ENCODE measurements at regions not wholly inside any gene's neighbourhood (a gene's known extent, or its start where the extent isn't known, plus 50 kb on each side); places are given as distances from the start of the nearest gene placed in this dataset.
A peak's percentile ranks its signal among the peaks of the same experiment; 100 is the strongest.

DNA sequence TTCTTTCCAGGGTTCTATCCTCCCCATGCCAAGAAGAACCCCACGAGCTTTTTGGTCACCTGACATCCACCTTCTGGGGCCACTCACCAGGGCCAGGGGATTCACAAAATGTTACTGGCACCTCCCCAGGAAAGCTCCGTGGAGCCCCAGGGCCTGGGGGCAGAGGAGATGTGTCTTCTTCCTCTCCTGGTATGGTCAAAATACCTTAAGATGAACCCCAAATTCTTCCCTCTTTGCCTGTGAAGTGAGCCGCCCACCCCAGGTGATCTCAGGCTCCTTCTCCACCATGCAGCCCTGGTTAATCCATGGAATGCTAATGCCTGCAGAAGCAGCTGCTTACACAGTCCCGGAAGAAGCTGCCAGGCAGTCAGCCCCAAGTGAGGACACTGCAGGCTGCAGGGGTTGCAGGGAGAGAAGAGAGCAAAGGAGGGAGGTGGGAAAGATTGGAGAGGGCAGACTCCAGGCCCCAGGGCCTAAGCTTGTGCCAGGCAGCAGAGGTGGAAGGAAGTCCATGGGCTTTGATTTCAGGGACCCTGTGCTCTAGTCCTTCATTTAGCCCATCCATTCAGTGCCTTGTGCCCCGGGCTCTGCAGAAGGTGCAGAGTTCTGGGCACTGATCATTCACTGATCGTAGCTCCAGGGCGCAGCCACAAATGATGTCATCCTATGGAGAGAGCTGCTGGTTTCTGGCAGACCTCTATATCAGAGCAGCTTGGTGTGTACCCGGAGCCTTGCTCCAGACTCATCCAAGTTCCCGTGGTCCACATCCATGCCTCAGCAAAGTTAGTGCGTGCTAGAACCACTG lies 127.9 kb upstream of the NECTIN1 start:
- DNase-seq (ENCODE audit: low spot score), result peak; percentile 24

DNA sequence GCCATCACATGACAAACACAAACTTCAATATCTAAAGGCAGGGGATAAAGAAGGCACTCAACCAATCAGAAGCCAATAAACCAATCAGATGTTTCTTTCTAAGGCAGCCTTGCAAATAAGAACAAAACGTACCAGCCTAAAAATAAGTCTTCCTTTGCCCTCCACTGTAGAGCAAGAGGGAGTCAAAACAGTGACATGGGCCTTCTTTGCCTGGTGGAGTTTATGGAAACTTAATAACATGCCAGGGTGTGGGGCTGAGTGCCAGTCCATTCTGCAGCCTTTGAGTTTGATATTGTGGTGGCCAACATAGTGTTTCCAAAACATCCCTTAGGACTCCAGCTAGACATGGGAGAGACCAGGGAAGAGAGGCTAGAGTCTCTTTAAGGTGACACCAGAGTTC lies 126.1 kb upstream of the NECTIN1 start:
- DNase-seq (ENCODE audit: low spot score), result no peak

DNA sequence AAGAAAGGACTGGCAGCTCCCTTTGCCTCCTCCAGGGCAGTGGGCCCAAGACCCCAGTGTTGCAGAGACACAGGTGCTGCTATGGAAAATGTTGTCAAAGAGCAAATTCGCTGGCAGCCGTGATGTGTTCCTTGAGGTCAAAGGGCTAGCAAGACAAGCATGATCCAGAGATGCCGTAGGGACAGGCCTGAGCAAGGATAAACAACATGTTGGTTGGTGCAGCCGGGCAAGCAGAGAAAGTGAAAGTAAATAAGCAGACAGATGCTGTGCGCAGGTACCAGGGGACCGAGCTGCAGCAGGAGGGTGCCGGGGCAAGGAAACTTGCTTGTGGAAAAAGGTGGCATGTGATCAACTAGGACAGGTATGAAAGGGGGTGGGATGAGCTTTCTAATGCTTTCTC lies 125.5 kb upstream of the NECTIN1 start:
- no peak for DNase-seq (ENCODE audit: low spot score)

DNA sequence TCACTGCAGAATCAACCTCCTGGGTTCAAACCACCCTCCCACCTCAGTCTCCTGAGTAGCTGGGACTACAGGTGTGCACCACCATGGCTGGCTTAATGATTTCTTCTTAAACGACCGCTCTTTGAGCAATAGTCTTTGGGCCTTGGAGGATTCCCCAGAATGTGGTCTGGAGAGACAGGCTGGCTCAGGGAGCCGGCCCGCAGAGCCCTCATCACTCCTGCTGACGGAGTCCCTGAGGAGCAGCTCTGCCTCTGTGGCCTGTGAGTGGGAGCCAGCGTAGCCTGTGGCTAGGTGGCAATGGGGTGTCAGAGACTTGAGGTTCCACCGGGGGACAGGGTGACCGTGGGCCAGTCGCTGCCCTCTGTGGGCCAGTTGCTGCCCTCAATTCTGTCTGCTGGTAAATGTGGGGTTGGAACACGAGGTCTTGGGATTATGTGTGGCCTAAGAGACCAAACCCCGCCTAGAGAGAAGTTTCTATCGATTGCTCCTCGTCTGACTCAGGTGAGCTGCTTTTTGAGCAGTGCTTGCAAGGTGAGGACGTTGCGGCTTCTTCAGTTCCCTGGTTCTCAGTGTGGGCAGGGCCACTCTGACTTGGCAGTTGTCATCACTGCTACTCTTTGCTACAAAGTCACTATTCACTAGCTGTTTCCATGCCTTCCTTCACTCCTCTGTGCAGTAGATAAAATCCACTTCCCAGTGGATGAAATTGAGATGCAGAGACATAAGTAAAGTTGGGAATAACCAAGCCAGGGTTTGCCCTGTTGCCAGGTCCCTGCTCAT lies 124.8 kb upstream of the NECTIN1 start:
- no peak for DNase-seq (ENCODE audit: low spot score)

DNA sequence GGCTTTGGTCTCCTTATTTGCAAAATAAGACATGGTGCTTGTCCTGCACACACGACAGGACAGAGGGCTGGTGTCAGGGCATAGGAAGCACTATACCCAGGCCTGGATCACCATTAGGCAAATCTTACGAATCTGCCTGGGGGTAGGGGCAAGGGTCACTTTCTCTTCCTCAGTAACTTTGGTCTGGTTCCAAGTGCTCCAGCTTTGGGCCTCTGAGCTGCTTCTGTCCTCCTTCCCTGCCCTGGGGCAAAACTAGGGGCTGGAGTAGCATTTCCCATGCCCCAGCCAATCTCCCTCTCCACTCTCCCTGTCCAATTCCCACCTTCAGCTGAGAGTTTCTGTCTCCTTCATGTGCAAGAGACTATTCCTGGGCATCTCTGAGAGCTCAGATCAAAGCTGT lies 123.7 kb upstream of the NECTIN1 start:
- DNase-seq (ENCODE audit: low spot score), result no peak

DNA sequence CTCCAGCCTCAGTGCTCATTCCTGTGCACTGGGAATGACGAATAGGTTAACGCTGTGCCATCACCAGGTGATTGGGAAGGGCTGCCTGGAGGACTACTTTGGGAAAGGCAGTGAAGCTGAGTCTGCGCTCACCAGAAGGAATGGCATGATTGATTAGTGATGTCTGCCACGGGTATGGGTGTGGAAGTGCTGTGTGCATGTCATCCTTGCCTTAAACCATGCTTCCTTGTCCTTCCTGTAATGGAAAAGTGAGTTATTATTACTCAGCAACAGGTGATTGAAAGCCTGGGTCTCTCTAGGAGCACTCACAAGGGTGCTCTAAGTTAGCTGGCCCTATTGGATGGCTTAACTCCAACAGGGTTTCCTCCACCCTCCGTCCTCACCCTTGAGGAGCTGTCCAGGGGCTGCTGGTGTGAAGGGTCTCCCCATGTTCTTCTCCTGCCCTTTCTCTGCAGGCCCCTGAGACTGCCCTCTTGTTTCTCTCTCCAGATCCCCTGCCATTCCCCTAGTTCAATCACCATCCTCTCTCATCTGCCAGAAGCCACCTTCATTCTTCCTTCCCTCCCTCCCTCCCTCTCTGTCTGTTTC lies 121.9 kb upstream of the NECTIN1 start:
- no peak for DNase-seq (ENCODE audit: low spot score)

DNA sequence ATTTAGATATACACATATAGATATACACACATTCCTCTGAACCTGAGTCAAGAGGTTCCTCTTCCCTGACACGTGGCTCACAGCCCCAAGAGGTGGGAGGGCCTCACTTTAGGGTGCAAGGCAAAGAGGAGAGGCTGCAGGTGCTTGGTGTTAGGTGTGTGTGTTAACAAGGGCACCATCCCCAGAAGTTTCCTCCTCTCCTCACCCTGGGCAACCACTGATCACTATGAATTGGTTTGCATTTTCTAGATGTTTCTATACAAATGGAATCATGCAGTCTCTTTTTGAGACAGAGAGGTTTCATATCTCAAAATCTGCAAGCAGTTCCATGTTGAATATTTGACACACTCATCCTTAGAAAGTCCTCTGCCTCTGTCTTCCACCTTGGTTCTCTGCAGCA lies 120.9 kb upstream of the NECTIN1 start:
- DNase-seq (ENCODE audit: low spot score), result no peak

DNA sequence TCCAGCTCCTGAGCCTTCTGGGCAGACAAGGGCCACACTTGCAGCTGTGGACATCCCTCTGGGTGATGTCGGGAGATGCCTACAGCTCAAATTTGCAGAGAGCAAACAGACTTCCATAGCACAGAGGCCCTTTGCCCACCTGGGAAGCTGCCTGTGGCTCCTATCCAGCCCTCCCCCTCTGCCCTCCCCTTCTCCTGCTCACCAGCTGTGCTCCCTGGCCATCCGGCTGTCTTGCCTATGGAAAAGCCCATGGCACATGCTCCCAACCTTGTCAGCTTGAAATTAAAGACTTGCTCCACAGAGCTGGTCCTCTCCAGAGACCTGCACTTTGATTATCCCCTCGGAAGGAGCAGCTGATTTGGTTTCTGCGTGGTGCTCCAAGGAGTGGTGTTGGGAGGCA lies 118.9 kb upstream of the NECTIN1 start:
- no peak for DNase-seq (ENCODE audit: low spot score)

DNA sequence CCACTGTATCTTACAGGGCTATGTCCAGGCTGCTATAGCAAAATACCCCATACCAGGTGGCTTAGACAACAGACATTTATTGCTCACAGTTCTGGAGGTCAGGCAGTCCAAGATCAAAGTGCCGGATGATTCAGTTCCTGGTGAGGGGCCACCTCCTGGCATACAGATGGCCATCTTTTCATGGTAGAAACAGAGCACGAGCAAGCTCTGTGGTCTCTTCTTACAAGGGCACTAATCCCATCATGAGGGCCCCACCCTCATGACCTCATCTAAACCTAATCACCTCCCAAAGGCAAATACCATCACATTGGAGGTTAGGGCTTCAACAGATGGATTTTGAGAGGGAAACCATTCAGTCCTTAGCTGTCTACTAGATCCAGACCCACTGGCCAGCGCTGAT lies 117.4 kb upstream of the NECTIN1 start:
- DNase-seq (ENCODE audit: low spot score), result no peak

DNA sequence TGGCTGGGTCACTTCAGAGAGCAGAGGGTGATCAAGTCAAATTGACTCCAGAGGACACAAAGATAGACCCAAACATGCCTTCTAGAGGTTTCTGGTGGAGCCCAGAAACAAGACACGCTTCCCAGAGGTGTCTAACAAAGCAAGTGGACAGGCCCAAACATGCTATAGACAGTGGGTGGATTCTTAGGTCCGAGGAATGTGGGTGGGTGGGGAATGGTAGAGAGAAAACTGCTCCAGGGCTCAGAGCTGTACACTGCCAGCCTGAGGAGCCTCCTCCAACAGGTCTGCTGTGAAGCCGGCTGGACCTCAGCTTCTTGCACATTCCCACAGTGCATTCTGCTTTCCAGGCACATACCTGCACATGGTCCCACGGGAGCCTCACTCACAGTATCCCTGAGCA lies 116.8 kb upstream of the NECTIN1 start:
- peak; percentile 68 for DNase-seq (ENCODE audit: low spot score)

DNA sequence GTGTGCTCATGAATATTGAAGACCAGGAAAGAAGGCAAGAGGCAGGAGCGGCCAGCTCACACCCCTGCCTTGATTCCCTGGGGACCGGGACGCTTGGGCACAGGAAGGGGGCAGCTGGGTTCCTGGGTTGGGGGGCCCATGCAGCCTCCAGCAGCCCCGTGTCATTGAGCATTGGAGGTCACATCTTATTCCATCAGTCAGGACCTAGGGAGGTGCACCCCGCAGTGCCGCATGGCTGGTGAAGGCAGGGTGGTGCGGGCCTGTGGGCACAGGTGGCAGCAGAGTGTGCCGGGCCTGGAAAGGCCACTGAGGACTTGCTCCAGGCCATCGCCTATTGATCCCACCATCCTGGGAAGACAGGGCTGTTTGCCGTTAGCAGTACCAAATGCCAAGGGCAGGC lies 116.3 kb upstream of the NECTIN1 start:
- no peak for DNase-seq (ENCODE audit: low spot score)

DNA sequence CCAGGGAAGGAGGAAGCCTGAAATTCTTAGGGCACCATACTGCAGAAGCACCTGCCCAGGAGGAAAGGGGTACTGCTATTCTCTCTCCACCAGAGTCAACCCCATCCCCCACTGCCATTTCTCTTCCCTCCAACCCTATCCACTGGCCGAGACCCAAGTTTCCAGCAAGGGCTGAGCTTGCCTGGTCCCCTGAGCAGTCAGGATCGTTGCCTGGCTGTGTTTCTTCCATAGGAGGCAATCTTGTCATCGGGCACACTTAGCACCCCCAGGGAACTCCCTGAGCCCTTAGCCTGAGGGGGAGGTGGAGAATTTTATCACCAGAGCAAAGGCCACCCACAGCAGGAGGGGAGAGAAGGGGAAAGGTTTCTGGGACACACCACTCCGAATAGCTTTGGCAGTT lies 115.8 kb upstream of the NECTIN1 start:
- DNase-seq (ENCODE audit: low spot score), result peak; percentile 29

DNA sequence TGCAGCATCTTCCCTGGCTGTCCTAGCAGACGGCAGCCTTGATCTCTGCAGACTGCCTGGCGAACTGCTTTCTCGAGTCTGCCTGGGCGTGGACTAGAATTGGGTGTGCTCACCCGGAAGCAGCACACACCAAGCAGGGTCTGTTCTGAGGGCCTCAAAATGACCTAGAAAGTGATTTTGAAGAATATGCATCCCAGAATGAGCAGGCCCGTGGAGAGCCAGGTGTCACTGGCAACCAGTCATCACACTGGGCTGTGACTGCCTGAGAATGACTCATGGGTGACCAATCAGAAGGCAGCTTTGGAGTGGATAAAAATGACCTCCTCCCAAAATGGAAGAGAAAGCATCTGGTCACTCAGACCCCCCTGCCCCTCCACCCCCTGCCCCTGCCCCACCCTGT lies 114.9 kb upstream of the NECTIN1 start:
- DNase-seq (ENCODE audit: low spot score), result peak; percentile 54

DNA sequence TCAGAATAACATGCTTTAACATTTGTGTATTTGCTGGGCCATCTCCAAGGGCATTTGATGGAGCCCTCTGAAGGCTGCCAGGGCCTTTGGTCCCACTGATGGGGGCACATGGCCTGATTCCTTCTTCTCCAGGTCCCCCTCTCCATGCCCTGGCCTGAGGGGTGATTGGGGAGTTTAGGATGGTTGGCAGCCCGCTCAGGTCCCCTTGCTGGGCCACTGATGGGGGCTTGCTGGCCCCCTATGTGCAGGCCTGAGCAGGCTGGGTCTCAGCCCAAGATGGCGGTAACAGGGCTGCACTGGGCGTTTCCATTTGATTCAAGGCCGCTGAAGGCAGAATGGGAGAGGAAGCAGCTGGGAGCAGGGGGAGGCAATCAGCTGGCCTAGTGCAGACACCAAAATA lies 113.7 kb upstream of the NECTIN1 start:
- DNase-seq (ENCODE audit: low spot score), result no peak

DNA sequence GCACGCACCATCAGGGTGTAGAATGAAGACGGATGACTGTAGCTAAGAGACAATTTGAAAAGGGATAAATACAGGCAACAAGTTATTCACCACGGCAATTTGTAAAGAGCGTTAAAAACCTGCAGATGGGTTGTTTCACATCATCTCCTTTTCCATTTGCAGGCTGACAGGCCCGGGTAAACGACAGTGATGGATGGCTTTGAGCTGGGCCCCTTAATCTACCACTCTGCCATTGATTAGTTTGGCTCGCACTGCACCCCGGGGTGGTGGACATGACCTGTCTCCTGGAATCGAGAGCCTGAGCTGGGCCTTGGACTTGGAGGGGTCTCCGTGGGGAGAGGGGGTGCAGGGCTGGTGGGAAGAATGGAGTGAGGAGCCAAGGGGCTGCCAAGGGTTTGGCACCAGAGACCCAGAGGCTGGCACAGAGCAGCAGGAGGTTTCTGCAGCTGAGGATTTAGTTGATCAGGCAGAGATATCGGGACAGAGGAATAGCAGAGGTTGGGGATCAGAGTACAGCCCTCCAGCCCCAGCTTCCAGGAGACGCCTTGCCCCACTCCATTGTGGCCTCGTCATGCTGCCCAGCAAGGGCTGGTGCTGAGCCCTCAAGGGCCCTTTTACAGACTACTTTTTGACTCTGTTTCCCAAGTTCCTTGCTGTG lies 110.6 kb upstream of the NECTIN1 start:
- DNase-seq (ENCODE audit: low spot score), result no peak

DNA sequence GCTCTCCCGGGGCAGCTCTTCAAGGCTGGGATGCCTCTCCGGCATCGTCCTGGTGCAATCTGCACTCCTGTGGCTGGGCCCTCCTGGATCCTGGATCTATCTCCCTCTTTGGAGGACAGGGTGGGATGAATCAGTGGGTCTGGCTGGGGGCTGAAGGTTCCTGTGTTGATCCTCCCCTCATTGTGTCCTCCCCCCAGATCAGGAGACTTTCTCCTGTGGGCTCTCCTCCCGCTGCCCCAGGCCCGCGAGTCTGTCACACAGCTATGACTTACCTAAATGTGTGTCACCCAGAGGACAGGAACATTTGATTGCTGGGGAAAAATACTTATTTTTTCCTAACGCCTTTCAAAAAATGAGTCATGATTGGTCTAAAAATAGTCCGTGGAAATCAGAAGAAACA lies 106.8 kb upstream of the NECTIN1 start:
- no peak for DNase-seq (ENCODE audit: low spot score)

DNA sequence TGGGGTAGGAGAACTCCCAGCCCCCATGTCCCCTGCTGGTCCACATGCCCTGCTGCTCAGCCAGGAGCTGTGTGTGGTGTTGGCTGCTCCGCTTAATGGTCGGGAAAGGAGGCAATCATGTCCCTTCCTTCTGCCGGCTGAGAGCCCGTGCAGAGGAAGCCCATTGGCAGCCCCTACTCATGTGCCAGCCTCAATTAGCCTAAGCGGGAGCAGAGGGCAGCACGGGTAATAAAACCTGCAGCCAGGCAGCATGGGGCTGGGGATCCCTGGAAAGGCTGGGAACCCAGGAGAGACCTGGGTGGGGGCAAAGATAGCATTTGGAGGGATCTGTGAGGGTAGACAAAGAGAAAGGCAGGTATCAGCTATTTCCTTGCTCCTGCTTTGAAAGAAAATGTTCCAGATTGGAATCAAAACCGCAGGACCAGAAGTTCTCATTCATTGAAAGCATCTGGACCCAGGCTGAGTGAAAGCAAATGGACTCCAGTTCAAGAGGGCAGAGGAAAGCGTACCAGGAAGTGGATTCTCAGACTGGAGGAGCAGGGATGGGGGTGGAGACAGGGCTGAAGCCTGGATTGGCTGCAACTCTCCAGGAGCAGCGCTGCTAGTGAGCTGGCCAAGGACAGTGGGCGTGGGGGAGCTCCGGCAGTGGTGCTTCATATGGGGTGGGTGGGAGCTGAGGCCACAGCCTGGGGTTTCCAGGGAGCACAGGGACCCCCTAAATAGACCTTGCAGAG lies 103.4 kb upstream of the NECTIN1 start:
- DNase-seq (ENCODE audit: low spot score), result peak; percentile 90

DNA sequence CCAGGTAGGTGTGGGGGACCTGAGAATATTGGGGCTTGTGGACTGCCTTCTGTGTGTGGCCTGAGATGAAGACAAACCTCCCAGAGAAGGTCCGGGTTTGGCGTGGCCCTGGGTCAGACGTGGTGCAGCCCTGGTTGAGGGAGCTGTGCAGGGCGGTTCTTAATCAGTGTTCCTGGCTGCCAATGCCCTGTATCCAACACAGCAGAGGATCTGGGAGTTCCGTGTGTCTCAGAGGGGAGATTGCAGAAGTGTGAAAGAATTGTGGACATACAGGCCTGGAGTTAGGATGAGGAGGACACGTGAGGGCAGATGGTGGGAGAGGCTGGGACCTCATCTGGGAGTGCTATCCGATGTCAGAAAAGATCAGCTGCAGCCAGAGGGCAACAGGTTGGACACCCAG lies 102.0 kb upstream of the NECTIN1 start:
- no peak for DNase-seq (ENCODE audit: low spot score)

DNA sequence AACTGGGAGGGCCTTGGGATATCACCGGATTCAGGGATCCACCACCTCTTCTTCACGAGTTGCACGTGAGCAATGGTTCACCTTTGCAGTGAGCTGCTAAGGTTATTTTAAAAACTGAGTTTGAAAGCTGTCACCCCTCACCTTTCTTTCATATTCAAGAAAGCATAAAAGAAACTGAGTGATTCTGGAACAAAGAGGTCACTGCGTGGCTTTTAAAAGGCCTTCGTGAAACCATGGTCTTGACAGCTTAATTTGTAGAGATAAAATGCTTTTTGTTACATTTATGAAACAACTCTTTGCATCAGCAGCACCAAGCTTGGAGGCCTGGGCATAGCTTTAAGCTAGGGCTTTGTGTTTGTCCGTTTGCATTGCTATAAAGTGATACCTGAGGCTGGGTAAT lies 101.4 kb upstream of the NECTIN1 start:
- no peak for DNase-seq (ENCODE audit: low spot score)

DNA sequence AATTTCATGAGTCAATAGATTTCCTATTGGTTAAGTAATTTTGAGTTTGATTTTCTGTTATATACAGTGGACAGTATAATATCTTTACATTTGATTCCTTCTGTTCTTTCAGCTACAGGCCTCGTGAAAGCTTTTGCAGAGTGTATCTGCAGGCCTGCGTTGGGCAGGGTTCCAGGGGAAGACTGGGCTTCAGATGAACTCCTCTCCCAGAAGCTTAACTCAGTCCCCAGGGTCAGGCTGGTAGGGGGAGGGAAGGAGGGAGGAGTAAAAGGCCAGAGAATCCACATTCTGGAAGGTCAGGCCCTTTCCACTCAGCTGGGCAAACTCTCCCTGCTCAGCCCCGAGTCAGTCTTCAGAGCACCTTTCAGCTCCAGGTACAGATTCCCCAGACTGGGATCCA lies 100.4 kb upstream of the NECTIN1 start:
- DNase-seq (ENCODE audit: low spot score), result peak; percentile 83

DNA sequence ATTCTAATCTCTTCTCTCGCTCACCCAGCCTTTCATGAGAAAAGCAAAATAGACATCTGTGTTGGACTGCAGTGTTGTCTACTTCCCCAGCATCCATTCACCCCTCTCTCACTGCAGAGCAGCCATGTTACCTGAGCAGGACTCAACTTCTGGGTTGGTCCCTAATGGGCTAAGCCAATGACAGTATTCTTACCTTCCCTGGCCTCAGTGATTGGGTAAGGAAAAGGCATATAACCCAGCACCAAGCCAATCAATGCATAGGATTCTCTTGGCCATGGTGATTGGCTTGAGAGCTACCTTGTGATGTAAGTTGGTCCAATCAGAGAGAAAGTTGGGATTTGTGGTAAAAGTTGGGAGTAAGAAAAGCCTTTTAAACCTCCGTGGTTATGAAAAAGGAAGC lies 99.8 kb upstream of the NECTIN1 start:
- no peak for DNase-seq (ENCODE audit: low spot score)

DNA sequence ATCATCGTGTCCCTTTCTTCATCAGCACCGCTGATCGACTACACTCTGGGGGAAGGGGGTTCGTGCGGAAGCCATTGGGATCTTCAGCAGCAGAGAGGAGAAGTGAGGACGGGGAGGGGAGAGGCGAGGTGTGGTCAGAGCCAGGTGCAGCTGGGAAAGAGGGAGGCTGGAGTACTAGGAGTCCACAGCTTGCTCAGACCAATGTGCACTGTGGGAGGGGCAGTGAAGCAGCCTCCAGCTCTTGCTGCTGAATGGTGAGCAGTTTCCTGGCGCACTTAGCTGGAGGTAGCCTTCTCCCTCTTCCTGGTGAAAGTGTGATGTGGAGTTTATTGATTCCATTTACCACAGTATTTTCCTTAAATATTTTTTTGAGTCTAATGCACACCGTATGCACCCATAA lies 99.0 kb upstream of the NECTIN1 start:
- no peak for DNase-seq (ENCODE audit: low spot score)

All from umbilical cord (tissue), 1 donor.